ENCODE measurements at regions not wholly inside any gene's neighbourhood (a gene's known extent, or its start where the extent isn't known, plus 50 kb on each side); places are given as distances from the start of the nearest gene placed in this dataset.

DNA sequence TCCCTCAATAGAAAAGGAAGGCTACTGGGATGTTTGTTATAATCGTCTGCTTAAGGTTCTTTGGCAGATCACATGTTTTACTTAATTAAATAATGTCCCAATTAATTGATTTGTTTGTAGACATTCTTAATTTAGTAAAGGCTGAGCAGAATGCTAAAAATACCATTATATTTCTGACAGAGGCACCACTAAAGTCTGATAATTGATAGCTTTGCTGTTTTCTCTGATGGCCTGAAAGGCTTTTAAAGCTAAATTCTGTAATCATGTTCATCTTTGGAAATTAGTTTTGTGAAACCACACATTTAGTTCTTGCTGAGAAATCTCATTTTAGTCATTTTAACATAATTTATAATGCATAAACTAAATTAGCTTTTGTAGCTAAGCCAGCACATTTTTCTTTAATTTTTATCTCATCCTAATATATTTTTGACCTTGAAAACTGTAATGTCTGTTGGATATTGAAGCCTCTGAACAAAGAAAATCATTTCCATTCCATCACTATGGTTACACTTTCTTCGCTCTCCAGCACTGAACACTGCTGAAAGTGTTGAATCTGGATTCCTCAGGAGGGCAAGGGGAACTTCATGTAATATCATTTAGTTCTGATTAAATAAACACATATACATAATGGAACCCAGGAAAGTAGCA lies 329.4 kb downstream of the ELAVL2 start:
- no peak overlapping the region for H3K27ac ChIP-seq (ENCODE audit: low read depth, low read length, severe bottlenecking)
- no peaks in the 10 kb centered on the region for H3K36me3 ChIP-seq (ENCODE audit: control insufficient read depth, insufficient read depth, low read length)
- no peaks in the 10 kb centered on the region for H3K4me1 ChIP-seq (ENCODE audit: control insufficient read depth, insufficient read depth, low read length, poor library complexity, severe bottlenecking)
- WGBS, 2 experiments (ENCODE audit: insufficient coverage in 2 of 2), result no CpG with 5 or more reads among the region's 2 CpGs
- H3K4me3 ChIP-seq (ENCODE audit: extremely low read depth, insufficient read depth, low read length, poor library complexity, severe bottlenecking), result no peak overlapping the region
- no peaks in the 10 kb centered on the region for H3K9me3 ChIP-seq (ENCODE audit: control insufficient read depth, low read length)

- 83 to 100% methylated on average over 1 to 4 of the region's 4 CpGs for WGBS, 2 experiments (ENCODE audit: insufficient coverage in 2 of 2)
- Histone ChIP-seq H3K36me3 (ENCODE audit: control insufficient read depth, insufficient read depth, low read length) (no peaks in the 10 kb centered on the region), H3K4me3 (ENCODE audit: extremely low read depth, insufficient read depth, low read length, poor library complexity, severe bottlenecking) (no peak overlapping the region), H3K27ac (ENCODE audit: low read depth, low read length, severe bottlenecking) (no peak overlapping the region), H3K9me3 (ENCODE audit: control insufficient read depth, low read length) (no peaks in the 10 kb centered on the region), H3K4me1 (ENCODE audit: control insufficient read depth, insufficient read depth, low read length, poor library complexity, severe bottlenecking) (no peaks in the 10 kb centered on the region)
Observed at GRCh38 chr9:23497137-23497504, 328.9 kb downstream of the ELAVL2 start.

- Histone ChIP-seq H3K36me3 (ENCODE audit: control insufficient read depth, insufficient read depth, low read length) (no peaks in the 10 kb centered on the region), H3K4me3 (ENCODE audit: extremely low read depth, insufficient read depth, low read length, poor library complexity, severe bottlenecking) (no peak overlapping the region), H3K27ac (ENCODE audit: low read depth, low read length, severe bottlenecking) (no peak overlapping the region), H3K9me3 (ENCODE audit: control insufficient read depth, low read length) (peaks cover 6% of the 10 kb centered on the region), H3K4me1 (ENCODE audit: control insufficient read depth, insufficient read depth, low read length, poor library complexity, severe bottlenecking) (no peaks in the 10 kb centered on the region)
- WGBS, 2 experiments (ENCODE audit: insufficient coverage in 2 of 2), result no CpG with 5 or more reads among the region's 1 CpG
Observed at GRCh38 chr9:23502004-23502403, 324.0 kb downstream of the ELAVL2 start.

GRCh38 chr9:23522952-23523351 lies 303.1 kb downstream of the ELAVL2 start:
- H3K9me3 ChIP-seq (ENCODE audit: control insufficient read depth, low read length), result no peaks in the 10 kb centered on the region
- 86% methylated on average over 2 of the region's 3 CpGs; no CpG with 5 or more reads in 1 of the 2 experiments for WGBS, 2 experiments (ENCODE audit: insufficient coverage in 2 of 2)
- H3K4me1 ChIP-seq (ENCODE audit: control insufficient read depth, insufficient read depth, low read length, poor library complexity, severe bottlenecking), result no peaks in the 10 kb centered on the region
- no peaks in the 10 kb centered on the region for H3K36me3 ChIP-seq (ENCODE audit: control insufficient read depth, insufficient read depth, low read length)
- H3K4me3 ChIP-seq (ENCODE audit: extremely low read depth, insufficient read depth, low read length, poor library complexity, severe bottlenecking), result no peak overlapping the region
- H3K27ac ChIP-seq (ENCODE audit: low read depth, low read length, severe bottlenecking), result no peak overlapping the region

GRCh38 chr9:23524607-23525155 lies 301.4 kb downstream of the ELAVL2 start:
- H3K4me3 ChIP-seq (ENCODE audit: extremely low read depth, insufficient read depth, low read length, poor library complexity, severe bottlenecking), result no peak overlapping the region
- no peaks in the 10 kb centered on the region for H3K4me1 ChIP-seq (ENCODE audit: control insufficient read depth, insufficient read depth, low read length, poor library complexity, severe bottlenecking)
- no peaks in the 10 kb centered on the region for H3K9me3 ChIP-seq (ENCODE audit: control insufficient read depth, low read length)
- no peak overlapping the region for H3K27ac ChIP-seq (ENCODE audit: low read depth, low read length, severe bottlenecking)
- WGBS, 2 experiments (ENCODE audit: insufficient coverage in 2 of 2), result no CpG with 5 or more reads among the region's 2 CpGs
- H3K36me3 ChIP-seq (ENCODE audit: control insufficient read depth, insufficient read depth, low read length), result no peaks in the 10 kb centered on the region

GRCh38 chr9:23526806-23527205 lies 299.2 kb downstream of the ELAVL2 start:
- Histone ChIP-seq H3K27ac (ENCODE audit: low read depth, low read length, severe bottlenecking) (no peak overlapping the region), H3K4me3 (ENCODE audit: extremely low read depth, insufficient read depth, low read length, poor library complexity, severe bottlenecking) (no peak overlapping the region), H3K36me3 (ENCODE audit: control insufficient read depth, insufficient read depth, low read length) (no peaks in the 10 kb centered on the region), H3K4me1 (ENCODE audit: control insufficient read depth, insufficient read depth, low read length, poor library complexity, severe bottlenecking) (no peaks in the 10 kb centered on the region), H3K9me3 (ENCODE audit: control insufficient read depth, low read length) (no peaks in the 10 kb centered on the region)

GRCh38 chr9:23532282-23532681 lies 293.8 kb downstream of the ELAVL2 start:
- H3K9me3 ChIP-seq (ENCODE audit: control insufficient read depth, low read length), result no peaks in the 10 kb centered on the region
- 93% methylated on average over 2 of the region's 2 CpGs; no CpG with 5 or more reads in 1 of the 2 experiments for WGBS, 2 experiments (ENCODE audit: insufficient coverage in 2 of 2)

DNA sequence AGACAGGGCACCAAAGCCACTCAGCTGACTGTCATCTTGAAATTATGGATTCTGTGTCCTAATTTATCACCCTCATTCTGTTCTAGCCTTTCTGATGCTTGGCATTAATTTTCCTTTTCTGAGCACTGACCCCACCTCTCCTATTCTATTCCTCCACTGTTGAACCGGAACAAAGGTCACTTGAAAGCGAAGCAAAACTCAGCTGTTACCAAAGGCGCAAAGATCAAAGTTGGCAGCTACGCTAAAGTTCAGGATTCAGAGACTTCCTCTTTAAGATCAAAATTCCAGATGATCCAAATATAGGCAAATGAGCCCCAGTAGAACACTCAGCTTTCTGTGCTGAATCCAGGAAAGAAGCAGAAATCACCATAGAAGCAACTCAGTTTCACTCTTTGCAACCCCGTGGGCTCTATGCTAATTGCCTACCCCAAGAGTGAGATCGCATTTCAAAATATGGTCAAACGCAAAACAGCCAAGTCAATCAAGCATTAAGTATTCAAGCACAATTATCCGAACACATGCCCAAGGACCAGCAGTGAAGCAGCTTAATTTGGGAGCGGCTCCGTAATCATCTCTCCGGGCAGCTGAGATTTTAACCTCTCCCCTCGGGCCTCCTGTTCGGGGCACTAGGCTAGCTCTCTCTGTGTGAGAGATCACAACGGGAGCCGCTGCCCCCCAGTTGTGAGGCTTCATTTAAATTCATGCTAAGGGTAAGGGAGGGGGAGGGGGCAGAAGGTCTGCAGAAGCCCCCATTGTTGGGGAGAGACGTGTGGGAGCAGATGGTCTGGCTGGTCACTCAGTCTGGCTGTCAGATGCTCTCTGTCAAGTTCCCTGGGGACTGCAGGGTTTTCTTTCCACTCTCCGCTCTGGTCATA lies 288.6 kb downstream of the ELAVL2 start:
- H3K36me3 ChIP-seq (ENCODE audit: control insufficient read depth, insufficient read depth, low read length), result no peaks in the 10 kb centered on the region
- H3K27ac ChIP-seq (ENCODE audit: low read depth, low read length, severe bottlenecking), result peak overlapping the region; percentile 25
- H3K4me1 ChIP-seq (ENCODE audit: control insufficient read depth, insufficient read depth, low read length, poor library complexity, severe bottlenecking), result no peaks in the 10 kb centered on the region
- 17 to 30% methylated on average over 8 to 16 of the region's 17 CpGs for WGBS, 2 experiments (ENCODE audit: insufficient coverage in 2 of 2)
- peak overlapping the region; percentile 11 for H3K4me3 ChIP-seq (ENCODE audit: extremely low read depth, insufficient read depth, low read length, poor library complexity, severe bottlenecking)
- H3K9me3 ChIP-seq (ENCODE audit: control insufficient read depth, low read length), result no peaks in the 10 kb centered on the region

More at GRCh38 chr9:23532282-23532681, 293.8 kb downstream of the ELAVL2 start:
- Histone ChIP-seq H3K4me3 (ENCODE audit: extremely low read depth, insufficient read depth, low read length, poor library complexity, severe bottlenecking) (no peak overlapping the region), H3K4me1 (ENCODE audit: control insufficient read depth, insufficient read depth, low read length, poor library complexity, severe bottlenecking) (no peaks in the 10 kb centered on the region), H3K27ac (ENCODE audit: low read depth, low read length, severe bottlenecking) (no peak overlapping the region), H3K36me3 (ENCODE audit: control insufficient read depth, insufficient read depth, low read length) (no peaks in the 10 kb centered on the region)

DNA sequence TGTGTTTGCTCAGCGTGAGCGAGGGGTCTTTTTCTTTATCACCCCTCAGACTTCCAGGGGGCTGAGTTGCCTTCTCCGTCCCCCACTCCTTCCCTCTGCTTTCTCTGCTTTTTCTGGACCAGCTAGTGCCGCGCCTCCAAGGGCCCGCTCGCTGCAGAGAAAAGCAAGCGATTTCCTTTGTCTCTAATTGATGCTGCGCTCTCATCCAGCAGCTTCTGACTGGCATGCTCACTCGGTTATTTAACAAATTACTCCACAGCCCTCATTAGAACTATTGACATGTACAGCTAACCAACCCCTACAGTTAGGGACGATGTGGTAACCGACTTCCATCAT lies 288.0 kb downstream of the ELAVL2 start:
- peak overlapping the region; percentile 25 for H3K27ac ChIP-seq (ENCODE audit: low read depth, low read length, severe bottlenecking)
- no peaks in the 10 kb centered on the region for H3K36me3 ChIP-seq (ENCODE audit: control insufficient read depth, insufficient read depth, low read length)
- no peak overlapping the region for H3K4me3 ChIP-seq (ENCODE audit: extremely low read depth, insufficient read depth, low read length, poor library complexity, severe bottlenecking)
- no peaks in the 10 kb centered on the region for H3K4me1 ChIP-seq (ENCODE audit: control insufficient read depth, insufficient read depth, low read length, poor library complexity, severe bottlenecking)
- 0 to 20% methylated on average over 1 to 10 of the region's 12 CpGs for WGBS, 2 experiments (ENCODE audit: insufficient coverage in 2 of 2)
- H3K9me3 ChIP-seq (ENCODE audit: control insufficient read depth, low read length), result no peaks in the 10 kb centered on the region

GRCh38 chr9:23538461-23539003 lies 287.5 kb downstream of the ELAVL2 start:
- Histone ChIP-seq H3K27ac (ENCODE audit: low read depth, low read length, severe bottlenecking) (peak overlapping the region; percentile 25), H3K9me3 (ENCODE audit: control insufficient read depth, low read length) (no peaks in the 10 kb centered on the region), H3K4me1 (ENCODE audit: control insufficient read depth, insufficient read depth, low read length, poor library complexity, severe bottlenecking) (no peaks in the 10 kb centered on the region), H3K36me3 (ENCODE audit: control insufficient read depth, insufficient read depth, low read length) (no peaks in the 10 kb centered on the region), H3K4me3 (ENCODE audit: extremely low read depth, insufficient read depth, low read length, poor library complexity, severe bottlenecking) (no peak overlapping the region)
- WGBS, 2 experiments (ENCODE audit: insufficient coverage in 2 of 2), result 82 to 86% methylated on average over 2 of the region's 4 CpGs
